GM12875 (cell line): ENCODE measurements at regions not wholly inside any gene's neighbourhood (a gene's known extent, or its start where the extent isn't known, plus 50 kb on each side); places are given as distances from the start of the nearest gene placed in this dataset.
"Not testable (repeated sequence)": the region's sequence is repeated elsewhere in the genome, so short reads cannot be mapped to it uniquely, and the experiment has no call there.

ENCODE experiments used
- H3K4me3 ChIP-seq: one replicate; pipeline ENCODE4 v1.5.1; 2011; ENCODE audit warnings: low read depth, low read length, control low read depth
- TF ChIP-seq, protein P1 (sequence below): IDR thresholded peaks from 2 replicates; pipeline ENCODE4 v1.5.1; 2011; ENCODE audit warnings: low read depth, mild to moderate bottlenecking, control low read depth, inconsistent platforms, low read length, moderate library complexity, borderline replicate concordance; ENCODE audit not compliant: insufficient read depth

DNA sequence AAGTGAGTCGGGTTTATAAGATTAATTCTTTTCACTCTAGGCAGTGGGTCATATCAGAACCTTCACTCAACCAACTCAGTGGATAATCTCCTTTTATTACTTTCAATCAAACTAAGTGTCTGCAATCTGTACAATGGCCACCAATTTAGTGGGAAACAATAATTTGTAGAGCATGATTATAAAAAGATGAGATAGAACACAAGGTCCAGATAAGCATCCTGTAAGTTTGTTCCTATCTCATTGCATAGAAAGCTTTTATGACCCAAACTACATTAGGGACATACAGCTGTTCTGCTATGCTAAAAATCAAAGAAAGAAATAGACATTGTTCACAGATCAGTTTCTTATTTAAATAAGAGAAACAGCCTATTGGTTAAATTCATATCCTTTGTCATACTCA lies 341.4 kb upstream of the PSMD7 start:
- H3K4me3 ChIP-seq, result no peak overlapping the region
- TF ChIP-seq, protein P1, sequence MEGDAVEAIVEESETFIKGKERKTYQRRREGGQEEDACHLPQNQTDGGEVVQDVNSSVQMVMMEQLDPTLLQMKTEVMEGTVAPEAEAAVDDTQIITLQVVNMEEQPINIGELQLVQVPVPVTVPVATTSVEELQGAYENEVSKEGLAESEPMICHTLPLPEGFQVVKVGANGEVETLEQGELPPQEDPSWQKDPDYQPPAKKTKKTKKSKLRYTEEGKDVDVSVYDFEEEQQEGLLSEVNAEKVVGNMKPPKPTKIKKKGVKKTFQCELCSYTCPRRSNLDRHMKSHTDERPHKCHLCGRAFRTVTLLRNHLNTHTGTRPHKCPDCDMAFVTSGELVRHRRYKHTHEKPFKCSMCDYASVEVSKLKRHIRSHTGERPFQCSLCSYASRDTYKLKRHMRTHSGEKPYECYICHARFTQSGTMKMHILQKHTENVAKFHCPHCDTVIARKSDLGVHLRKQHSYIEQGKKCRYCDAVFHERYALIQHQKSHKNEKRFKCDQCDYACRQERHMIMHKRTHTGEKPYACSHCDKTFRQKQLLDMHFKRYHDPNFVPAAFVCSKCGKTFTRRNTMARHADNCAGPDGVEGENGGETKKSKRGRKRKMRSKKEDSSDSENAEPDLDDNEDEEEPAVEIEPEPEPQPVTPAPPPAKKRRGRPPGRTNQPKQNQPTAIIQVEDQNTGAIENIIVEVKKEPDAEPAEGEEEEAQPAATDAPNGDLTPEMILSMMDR, result no peak

DNA sequence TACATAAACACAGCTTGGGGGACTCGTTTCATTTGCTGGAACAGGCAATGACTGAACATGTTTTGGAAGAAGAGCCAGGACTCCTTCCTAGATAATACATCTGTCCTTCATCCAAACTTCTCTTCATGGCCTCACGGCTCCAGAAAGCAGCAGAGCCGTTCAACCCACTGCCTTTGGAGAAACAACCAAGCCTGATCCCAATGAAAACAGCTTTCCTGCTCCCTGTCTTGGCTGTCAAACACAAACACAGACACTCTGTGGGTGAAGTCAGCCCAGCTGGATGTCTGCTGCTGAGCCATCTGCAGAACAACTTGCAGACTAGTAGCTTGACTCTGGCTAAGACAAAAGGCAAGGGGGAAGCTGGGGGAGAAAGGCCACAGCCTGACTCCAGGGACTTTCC lies 345.1 kb upstream of the PSMD7 start:
- H3K4me3 ChIP-seq, result no peak overlapping the region
- TF ChIP-seq, protein P1, result no peak

DNA sequence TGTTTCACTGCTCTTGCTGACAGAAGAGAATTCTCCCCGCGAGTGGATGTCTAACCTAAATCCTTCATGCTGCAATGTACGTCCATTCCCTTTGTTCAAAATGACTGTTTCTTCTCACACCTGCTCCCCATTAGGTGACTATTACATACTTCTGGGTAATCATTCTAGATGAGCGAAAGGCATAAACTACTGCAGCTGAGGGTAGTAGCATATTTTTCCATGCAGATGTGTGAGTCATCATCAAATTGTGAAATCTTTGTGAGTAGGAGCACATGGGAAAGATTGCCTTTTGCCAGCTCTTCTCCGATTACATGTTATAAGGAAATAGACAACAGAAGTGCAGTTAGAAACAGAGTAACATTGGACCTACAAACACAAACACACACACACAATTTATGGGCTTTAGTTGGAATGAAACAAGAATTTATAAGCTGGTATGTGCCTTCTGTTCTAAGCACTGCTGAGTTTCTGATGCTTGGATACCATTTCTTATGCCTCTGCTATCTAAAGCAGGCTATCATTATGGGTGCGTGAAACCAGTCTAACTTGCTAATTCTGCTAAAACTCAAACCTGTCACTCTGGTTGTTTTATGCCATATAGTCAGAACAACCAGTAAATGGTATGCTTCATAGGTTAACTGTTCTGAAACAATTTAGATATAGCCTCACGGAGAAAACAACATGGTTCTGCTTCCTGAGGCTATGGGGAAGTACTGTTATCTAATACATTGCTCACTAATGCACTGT lies 346.9 kb upstream of the PSMD7 start:
- TF ChIP-seq, protein P1, result no peak
- H3K4me3 ChIP-seq, result no peak overlapping the region

DNA sequence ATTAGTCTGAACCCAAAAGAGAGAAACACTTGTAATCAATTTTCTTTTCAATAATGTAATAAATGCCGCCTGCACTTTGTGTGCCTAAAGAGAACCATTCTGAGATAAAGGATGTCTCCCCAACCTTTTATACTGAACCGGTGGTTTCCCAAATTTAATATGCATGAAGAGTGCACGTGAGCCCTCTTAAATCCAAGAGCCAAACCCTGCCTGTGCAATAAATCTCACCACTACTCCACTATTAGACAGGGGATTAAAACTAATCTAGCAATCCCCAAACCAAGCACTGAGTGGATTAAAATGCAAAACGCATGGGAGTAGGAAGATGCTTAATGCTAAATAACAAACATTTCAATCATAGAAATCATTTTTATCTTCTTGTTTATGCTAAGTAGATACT lies 351.0 kb upstream of the PSMD7 start:
- TF ChIP-seq, protein P1, result no peak
- no peak overlapping the region for H3K4me3 ChIP-seq

DNA sequence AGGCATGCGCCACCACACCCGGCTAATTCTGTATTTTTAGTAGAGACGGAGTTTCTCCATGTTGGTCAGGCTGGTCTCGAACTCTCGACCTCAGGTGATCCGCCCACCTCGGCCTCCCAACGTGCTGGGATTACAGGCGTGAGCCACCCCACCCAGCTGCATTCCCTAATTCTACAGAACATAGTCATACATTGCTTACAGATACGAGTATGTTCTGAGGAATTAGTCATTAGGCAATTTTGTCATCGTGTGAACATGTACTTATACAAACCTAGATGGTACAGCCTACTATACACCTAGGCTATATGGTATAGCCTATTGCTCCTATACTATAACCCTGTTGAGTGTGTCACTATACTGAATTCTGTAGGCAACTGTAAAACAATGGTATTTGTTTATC lies 353.4 kb upstream of the PSMD7 start:
- not testable (repeated sequence) for H3K4me3 ChIP-seq

DNA sequence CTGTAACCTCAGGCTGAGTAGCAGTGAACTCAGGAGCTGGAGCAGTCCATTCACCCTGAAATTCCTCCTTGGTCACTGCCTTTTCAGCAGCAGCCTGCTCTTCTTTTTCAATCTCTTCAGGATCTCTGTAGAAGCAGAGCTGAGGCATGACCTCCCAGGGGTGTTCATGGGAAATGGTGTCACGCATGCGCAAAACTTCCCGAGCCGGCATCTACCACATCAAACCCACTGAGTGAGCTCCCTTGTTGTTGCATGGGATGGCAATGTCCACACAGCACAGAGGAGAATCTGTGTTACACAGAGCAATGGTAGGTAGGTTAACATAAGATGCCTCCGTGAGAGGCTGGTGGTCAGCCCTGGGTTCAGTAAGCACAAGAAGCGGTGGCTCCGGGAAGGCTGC lies 355.8 kb upstream of the PSMD7 start:
- H3K4me3 ChIP-seq, result not testable (repeated sequence)

DNA sequence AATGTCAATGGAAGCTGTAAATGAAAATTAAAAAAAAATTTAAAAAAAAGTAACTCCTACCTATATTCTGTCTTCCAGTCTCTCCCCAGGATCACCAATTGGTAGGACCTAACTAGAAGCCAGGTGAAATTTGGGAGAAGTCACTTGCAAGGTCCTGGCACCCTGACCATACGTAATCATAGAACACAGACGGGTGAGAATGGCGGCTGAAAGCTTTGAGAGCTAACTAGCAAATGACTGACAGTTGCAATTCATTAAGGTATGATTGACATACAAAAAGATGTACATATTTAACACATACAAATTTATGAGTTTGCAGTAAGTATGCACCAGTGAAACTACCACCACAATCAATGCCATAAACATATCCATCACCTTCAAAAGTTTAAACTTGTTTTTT lies 372.7 kb upstream of the PSMD7 start:
- no peak overlapping the region for H3K4me3 ChIP-seq
- TF ChIP-seq, protein P1, result no peak

DNA sequence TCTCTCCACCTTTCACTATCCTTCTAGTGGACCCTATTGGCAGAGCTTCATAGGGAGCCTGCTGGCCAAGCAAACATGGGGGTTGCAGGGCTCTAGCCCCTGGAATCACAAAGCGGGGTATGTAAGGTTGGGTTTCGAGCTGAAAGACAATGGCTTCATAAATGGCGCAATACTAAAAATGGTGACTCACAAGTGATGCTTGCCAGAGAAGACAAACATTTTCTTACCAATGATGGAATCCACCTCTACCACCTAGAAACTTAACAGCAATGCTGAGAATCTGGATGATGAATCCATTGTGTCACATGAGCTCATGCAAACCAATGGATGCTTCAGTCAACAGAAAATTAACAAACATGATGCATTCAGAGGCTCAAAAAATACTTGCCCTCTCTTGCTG lies 375.3 kb upstream of the PSMD7 start:
- no peak overlapping the region for H3K4me3 ChIP-seq
- TF ChIP-seq, protein P1, result no peak
